ENCODE measurements at regions not wholly inside any gene's neighbourhood (a gene's known extent, or its start where the extent isn't known, plus 50 kb on each side); places are given as distances from the start of the nearest gene placed in this dataset.

- no peak for DNase-seq (ENCODE audit: low read depth, low spot score)
- TF ChIP-seq CTCF (IDR thresholded peaks at IDR 0.05; ENCODE audit: low read depth, low read length) = no peak
- in situ Hi-C loops (cut with HindIII; ENCODE audit: low sequenced_read_pairs) = no loop called here
- H3K4me3 ChIP-seq (ENCODE audit: low read depth, low read length) = no peak overlapping the region
These were observed 366.0 kb upstream of the LRRC7 start for GRCh38 chr1:69201716-69202115.

- H3K4me3 ChIP-seq (ENCODE audit: low read depth, low read length) = no peak overlapping the region
- no peak for DNase-seq (ENCODE audit: low read depth, low spot score)
- in situ Hi-C loops (cut with HindIII; ENCODE audit: low sequenced_read_pairs) = no loop called here
- no peak for TF ChIP-seq CTCF (IDR thresholded peaks at IDR 0.05; ENCODE audit: low read depth, low read length)
These were observed 364.6 kb upstream of the LRRC7 start for GRCh38 chr1:69203166-69203565.

- TF ChIP-seq CTCF (IDR thresholded peaks at IDR 0.05; ENCODE audit: low read depth, low read length) = no peak
- no peak overlapping the region for H3K4me3 ChIP-seq (ENCODE audit: low read depth, low read length)
- in situ Hi-C loops (cut with HindIII; ENCODE audit: low sequenced_read_pairs) = no loop called here
- DNase-seq (ENCODE audit: low read depth, low spot score) = no peak
These were observed 354.1 kb upstream of the LRRC7 start for GRCh38 chr1:69213644-69214043.

- in situ Hi-C loops (cut with HindIII; ENCODE audit: low sequenced_read_pairs) = no loop called here
- no peak for DNase-seq (ENCODE audit: low read depth, low spot score)
These were observed 351.8 kb upstream of the LRRC7 start for GRCh38 chr1:69215883-69216282.

GRCh38 chr1:69220672-69221071 is 347.1 kb upstream of the LRRC7 start:
- DNase-seq (ENCODE audit: low read depth, low spot score) = no peak
- in situ Hi-C loops (cut with HindIII; ENCODE audit: low sequenced_read_pairs) = no loop called here
- no peak for TF ChIP-seq CTCF (IDR thresholded peaks at IDR 0.05; ENCODE audit: low read depth, low read length)

More at GRCh38 chr1:69215883-69216282, 351.8 kb upstream of the LRRC7 start:
- no peak for TF ChIP-seq CTCF (IDR thresholded peaks at IDR 0.05; ENCODE audit: low read depth, low read length)
- H3K4me3 ChIP-seq (ENCODE audit: low read depth, low read length) = no peak overlapping the region

GRCh38 chr1:69221524-69221923 is 346.2 kb upstream of the LRRC7 start:
- no peak for TF ChIP-seq CTCF (IDR thresholded peaks at IDR 0.05; ENCODE audit: low read depth, low read length)
- in situ Hi-C loops (cut with HindIII; ENCODE audit: low sequenced_read_pairs) = no loop called here
- no peak overlapping the region for H3K4me3 ChIP-seq (ENCODE audit: low read depth, low read length)
- no peak for DNase-seq (ENCODE audit: low read depth, low spot score)

More at GRCh38 chr1:69220672-69221071, 347.1 kb upstream of the LRRC7 start:
- no peak overlapping the region for H3K4me3 ChIP-seq (ENCODE audit: low read depth, low read length)

GRCh38 chr1:69223156-69223555 is 344.6 kb upstream of the LRRC7 start:
- no peak overlapping the region for H3K4me3 ChIP-seq (ENCODE audit: low read depth, low read length)
- no peak for TF ChIP-seq CTCF (IDR thresholded peaks at IDR 0.05; ENCODE audit: low read depth, low read length)
- in situ Hi-C loops (cut with HindIII; ENCODE audit: low sequenced_read_pairs) = no loop called here
- no peak for DNase-seq (ENCODE audit: low read depth, low spot score)

Data from astrocyte of the spinal cord (primary cell).